AG04450 (cell line): ENCODE measurements at regions not wholly inside any gene's neighbourhood (a gene's known extent, or its start where the extent isn't known, plus 50 kb on each side); places are given as distances from the start of the nearest gene placed in this dataset.

ENCODE experiments used
- CTCF ChIA-PET: fragments of 300-600, 350-600 bp; formaldehyde crosslinking; extraction: SDS; loops from one replicate; lab custom pipeline; 2022; ENCODE audit warnings: antibody characterized with exemption, inconsistent platforms; lab: Charles Lee
- POLR2A ChIA-PET: fragments of 350-600 bp; formaldehyde crosslinking; extraction: SDS; loops from one replicate; lab custom pipeline; 2021; ENCODE audit warnings: antibody characterized with exemption, inconsistent platforms; lab: Yijun Ruan, JAX
- DNase-seq: peaks from one replicate; pipeline ENCODE4 v3.0.0-alpha.2; 2011; ENCODE audit warnings: low read depth, low spot score
- H3K27ac ChIP-seq: one replicate; pipeline ENCODE4 v1.5.1; 2012; ENCODE audit warnings: low read depth, low read length, control low read depth
- H3K27me3 ChIP-seq: one replicate; pipeline ENCODE4 v1.6.0; 2012; ENCODE audit warnings: low read length; ENCODE audit not compliant: control insufficient read depth, insufficient read depth
- H3K4me3 ChIP-seq: 2 replicates; pipeline ENCODE4 v1.5.1; 2011; ENCODE audit warnings: mild to moderate bottlenecking, low read depth, low read length, control low read depth
- H3K9me3 ChIP-seq: 2 replicates; pipeline ENCODE4 v1.5.1; 2012; ENCODE audit warnings: low read length; ENCODE audit not compliant: control insufficient read depth, insufficient read depth
- TF ChIP-seq, protein P1 (sequence below): IDR thresholded peaks from 2 replicates; pipeline ENCODE4 v1.5.1; 2011; ENCODE audit warnings: low read depth, low read length, control low read depth, inconsistent platforms

DNA sequence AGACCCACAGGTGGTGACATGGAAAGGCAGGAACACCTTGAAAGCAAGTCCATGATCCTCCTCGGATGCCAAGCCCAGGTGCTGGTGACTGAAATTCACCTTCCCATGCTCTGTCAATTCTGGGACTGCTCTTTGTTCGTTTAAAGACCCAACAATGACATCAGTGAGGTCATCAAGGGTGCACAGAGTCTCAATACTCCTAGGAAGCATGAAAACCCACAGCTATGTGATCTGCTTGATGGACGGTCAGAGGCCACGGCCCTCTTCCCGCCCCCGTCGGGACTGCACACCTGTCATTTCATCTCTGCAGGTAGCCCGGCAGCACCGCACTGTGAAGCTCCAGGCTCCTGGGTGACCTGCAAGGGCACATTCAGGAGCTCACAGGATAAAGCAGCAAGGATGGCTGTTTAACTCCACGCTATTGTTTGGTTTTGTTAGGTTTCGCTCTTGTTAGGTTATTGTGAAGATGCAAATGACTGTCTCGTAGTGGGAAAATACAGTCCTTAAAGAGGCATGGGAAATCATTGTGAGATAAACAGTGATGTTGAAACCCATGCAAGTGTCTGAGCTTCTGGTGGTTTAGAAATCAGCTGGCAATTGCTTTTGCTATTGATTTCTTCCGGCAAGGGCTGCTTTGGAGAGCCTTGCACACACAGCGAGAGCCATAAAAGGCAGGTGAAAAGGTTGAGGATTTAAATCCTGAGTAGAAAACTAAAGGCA is 124.8 kb upstream of the AJAP1 start:
- peaks cover 70% of the 10 kb centered on the region for H3K9me3 ChIP-seq
- POLR2A ChIA-PET = no interaction called here

DNA sequence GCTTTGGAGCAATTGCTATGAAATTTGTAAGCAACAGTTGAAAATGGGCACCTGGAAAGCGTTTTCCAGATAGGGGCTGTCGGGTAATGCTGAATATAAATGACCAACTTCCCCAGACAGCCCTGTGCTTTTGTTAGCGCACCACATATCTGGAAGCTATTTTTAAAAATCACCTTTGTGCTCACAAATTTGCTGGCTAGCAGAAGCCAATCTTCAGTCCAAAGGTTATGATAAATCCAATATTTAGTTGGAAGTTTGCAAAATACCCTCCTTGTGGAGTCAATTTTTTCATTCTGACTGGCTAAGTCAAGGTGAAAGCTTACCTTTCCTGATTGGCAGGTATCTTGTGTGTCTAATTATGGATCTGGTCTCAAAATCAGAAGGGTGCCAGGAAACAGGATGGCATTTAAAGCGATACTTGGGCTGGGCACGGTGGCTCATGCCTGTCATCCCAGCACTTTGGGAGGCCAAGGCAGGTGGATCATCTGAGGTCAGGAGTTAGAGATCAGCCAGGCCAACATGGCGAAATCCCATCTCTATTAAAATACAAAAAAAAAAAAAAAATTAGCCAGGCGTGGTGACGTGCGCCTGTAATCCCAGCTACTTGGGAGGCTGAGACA is 124.1 kb upstream of the AJAP1 start:
- POLR2A ChIA-PET = no interaction called here
- CTCF ChIA-PET = no interaction called here
- no peak overlapping the region for H3K27ac ChIP-seq
- no peaks in the 10 kb centered on the region for H3K27me3 ChIP-seq
- no peak for DNase-seq
- no peak overlapping the region for H3K4me3 ChIP-seq
- TF ChIP-seq, protein P1, sequence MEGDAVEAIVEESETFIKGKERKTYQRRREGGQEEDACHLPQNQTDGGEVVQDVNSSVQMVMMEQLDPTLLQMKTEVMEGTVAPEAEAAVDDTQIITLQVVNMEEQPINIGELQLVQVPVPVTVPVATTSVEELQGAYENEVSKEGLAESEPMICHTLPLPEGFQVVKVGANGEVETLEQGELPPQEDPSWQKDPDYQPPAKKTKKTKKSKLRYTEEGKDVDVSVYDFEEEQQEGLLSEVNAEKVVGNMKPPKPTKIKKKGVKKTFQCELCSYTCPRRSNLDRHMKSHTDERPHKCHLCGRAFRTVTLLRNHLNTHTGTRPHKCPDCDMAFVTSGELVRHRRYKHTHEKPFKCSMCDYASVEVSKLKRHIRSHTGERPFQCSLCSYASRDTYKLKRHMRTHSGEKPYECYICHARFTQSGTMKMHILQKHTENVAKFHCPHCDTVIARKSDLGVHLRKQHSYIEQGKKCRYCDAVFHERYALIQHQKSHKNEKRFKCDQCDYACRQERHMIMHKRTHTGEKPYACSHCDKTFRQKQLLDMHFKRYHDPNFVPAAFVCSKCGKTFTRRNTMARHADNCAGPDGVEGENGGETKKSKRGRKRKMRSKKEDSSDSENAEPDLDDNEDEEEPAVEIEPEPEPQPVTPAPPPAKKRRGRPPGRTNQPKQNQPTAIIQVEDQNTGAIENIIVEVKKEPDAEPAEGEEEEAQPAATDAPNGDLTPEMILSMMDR = no peak
- H3K9me3 ChIP-seq = peaks cover 65% of the 10 kb centered on the region

More for the DNA sequence above, 124.8 kb upstream of the AJAP1 start:
- CTCF ChIA-PET = no interaction called here
- H3K27me3 ChIP-seq = no peaks in the 10 kb centered on the region
- DNase-seq = no peak
- TF ChIP-seq, protein P1 = no peak
- no peak overlapping the region for H3K4me3 ChIP-seq
- no peak overlapping the region for H3K27ac ChIP-seq

DNA sequence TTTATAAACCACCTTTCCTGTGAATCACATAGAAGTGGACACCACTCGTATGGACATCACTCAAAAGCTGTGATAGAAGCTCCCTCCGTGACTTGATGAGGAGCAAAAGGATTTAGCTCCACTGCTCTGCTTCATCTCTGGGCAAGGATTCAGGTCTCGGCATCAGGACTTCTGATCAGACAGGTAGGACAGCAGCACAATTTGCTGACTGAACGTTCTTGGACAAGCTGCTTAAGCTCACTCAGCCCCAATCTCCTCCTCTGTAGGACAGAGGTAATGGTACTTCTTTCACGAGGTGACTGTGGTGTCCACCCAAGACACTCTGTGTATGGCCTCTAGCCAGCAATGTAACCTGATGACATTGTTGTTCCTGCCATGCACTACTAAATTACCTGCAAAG is 122.6 kb upstream of the AJAP1 start:
- TF ChIP-seq, protein P1 = no peak
- CTCF ChIA-PET = no interaction called here

DNA sequence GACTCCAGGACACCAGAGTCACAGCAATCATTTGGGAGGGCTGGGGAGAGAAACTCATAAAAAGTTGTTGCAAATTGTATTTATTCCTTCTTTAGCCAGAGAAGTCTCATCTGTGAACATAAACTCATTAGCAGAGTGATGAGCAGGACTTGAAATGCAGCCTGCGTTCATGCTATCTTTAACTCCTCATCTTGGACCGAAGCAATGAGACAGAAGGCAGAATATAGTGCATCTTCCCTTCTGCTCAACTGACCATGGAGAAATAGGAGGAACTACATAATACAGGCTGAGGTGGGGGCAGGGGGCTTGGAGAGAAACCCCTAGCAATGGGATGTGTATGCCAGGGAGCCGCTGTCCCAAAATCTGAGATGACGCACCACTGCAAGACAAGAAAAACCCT is 121.8 kb upstream of the AJAP1 start:
- POLR2A ChIA-PET = no interaction called here
- Histone ChIP-seq H3K4me3 (no peak overlapping the region), H3K9me3 (peaks cover 56% of the 10 kb centered on the region), H3K27ac (no peak overlapping the region), H3K27me3 (no peaks in the 10 kb centered on the region)
- DNase-seq = no peak
- CTCF ChIA-PET = no interaction called here
- TF ChIP-seq, protein P1 = no peak

More for the DNA sequence above, 122.6 kb upstream of the AJAP1 start:
- Histone ChIP-seq H3K27ac (no peak overlapping the region), H3K27me3 (no peaks in the 10 kb centered on the region), H3K9me3 (peaks cover 62% of the 10 kb centered on the region), H3K4me3 (no peak overlapping the region)
- no peak for DNase-seq
- POLR2A ChIA-PET = no interaction called here

DNA sequence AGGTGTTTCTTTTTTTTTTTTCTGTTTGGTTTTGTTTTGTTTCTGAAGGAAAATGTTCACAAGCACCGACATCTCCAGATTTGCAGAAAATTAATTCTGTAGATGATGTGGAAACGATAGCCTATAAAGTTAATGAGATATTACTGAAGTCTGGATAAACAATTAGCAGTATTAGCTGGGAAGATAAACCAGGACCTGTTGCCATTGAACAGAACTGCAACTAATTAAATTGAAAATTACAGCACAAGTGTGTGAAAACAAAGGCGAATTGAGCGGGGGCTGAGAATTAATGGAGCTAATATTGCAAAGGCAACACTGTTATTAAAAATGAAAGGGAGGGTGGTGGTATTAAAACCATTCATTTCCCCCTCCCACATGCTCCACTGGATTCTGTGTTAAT is 107.5 kb upstream of the AJAP1 start:
- CTCF ChIA-PET = no interaction called here

More for the DNA sequence above, 107.5 kb upstream of the AJAP1 start:
- no peak for DNase-seq
- no peaks in the 10 kb centered on the region for H3K27me3 ChIP-seq
- TF ChIP-seq, protein P1 = no peak
- POLR2A ChIA-PET = no interaction called here
- no peak overlapping the region for H3K27ac ChIP-seq
- peaks cover 23% of the 10 kb centered on the region for H3K9me3 ChIP-seq
- H3K4me3 ChIP-seq = no peak overlapping the region
